PC-3 (cell line): ENCODE measurements at regions not wholly inside any gene's neighbourhood (a gene's known extent, or its start where the extent isn't known, plus 50 kb on each side); places are given as distances from the start of the nearest gene placed in this dataset.

Experiments used
- ATAC-seq: fragments of 200-7000 bp; cut with Tn5 transposase; 2 replicates; pipeline ENCODE4 v1.9.1; 2020; ENCODE audit warnings: mild to moderate bottlenecking, moderate library complexity
- BruUV-seq: library from RNA; stranded (reverse); fragments of 400-500 nt; replicated peaks from 2 replicates; lab custom pipeline; 2021; lab: Mats Ljungman, UMichigan
- CTCF ChIA-PET: fragments of 300-600 bp; sonication (Branson Sonifier 250); formaldehyde crosslinking; loops from one replicate; lab custom pipeline; 2022; ENCODE audit warnings: antibody characterized with exemption; lab: Charles Lee
- POLR2A ChIA-PET: fragments of 300-600 bp; sonication (Branson Sonifier 250); formaldehyde crosslinking; loops from one replicate; lab custom pipeline; 2022; ENCODE audit warnings: antibody characterized with exemption; ENCODE audit not compliant: unreplicated experiment; lab: Charles Lee
- DNase-seq: peaks from one replicate; pipeline ENCODE4 v3.0.0-alpha.2; 2015
- H2AFZ ChIP-seq: fragments of 300-600 bp; sonication (generic); 2 replicates; pipeline ENCODE4 v1.6.0; 2016; ENCODE audit warnings: antibody characterized with exemption, low read length
- H3F3A ChIP-seq: fragments of 300-600 bp; sonication (generic); one replicate; pipeline ENCODE4 v1.6.0; 2017; ENCODE audit warnings: antibody characterized with exemption, low read length, control low read depth, mild to moderate bottlenecking; ENCODE audit not compliant: unreplicated experiment
- H3K27ac ChIP-seq: fragments of 300-600 bp; sonication (generic); 2 replicates; pipeline ENCODE4 v1.5.1; 2016; ENCODE audit warnings: mild to moderate bottlenecking, low read length
- H3K27me3 ChIP-seq: fragments of 300-600 bp; sonication (generic); 2 replicates; pipeline ENCODE4 v1.6.1; 2016; ENCODE audit warnings: low read length, mixed read lengths
- H3K36me3 ChIP-seq: fragments of 300-600 bp; sonication (generic); 2 replicates; pipeline ENCODE4 v1.6.1; 2016; ENCODE audit warnings: low read depth, mixed run types, low read length, mixed read lengths
- H3K4me1 ChIP-seq: fragments of 300-600 bp; sonication (generic); 2 replicates; pipeline ENCODE4 v1.5.1; 2016; ENCODE audit warnings: low read length; ENCODE audit not compliant: insufficient read depth
- H3K4me2 ChIP-seq: fragments of 300-600 bp; sonication (generic); 2 replicates; pipeline ENCODE4 v1.6.0; 2016; ENCODE audit warnings: low read length
- H3K4me3 ChIP-seq: fragments of 300-600 bp; sonication (generic); 2 replicates; pipeline ENCODE4 v1.5.1; 2016; ENCODE audit warnings: mild to moderate bottlenecking, low read length, mixed read lengths
- H3K79me2 ChIP-seq: fragments of 300-600 bp; sonication (generic); 2 replicates; pipeline ENCODE4 v1.6.1; 2017; ENCODE audit warnings: low read length, mixed read lengths
- H3K9ac ChIP-seq: fragments of 300-600 bp; sonication (generic); 2 replicates; pipeline ENCODE4 v1.6.0; 2016; ENCODE audit warnings: mild to moderate bottlenecking, low read length
- H3K9me2 ChIP-seq: fragments of 300-600 bp; sonication (generic); replicated peaks from 2 replicates; pipeline ENCODE4 v1.6.1; 2016; ENCODE audit warnings: mixed run types, low read length, mixed read lengths
- H3K9me3 ChIP-seq: fragments of 300-600 bp; sonication (generic); 2 replicates; pipeline ENCODE4 v1.6.1; 2016; ENCODE audit warnings: low read length, mixed read lengths
- H4K20me1 ChIP-seq: fragments of 300-600 bp; sonication (generic); 2 replicates; pipeline ENCODE4 v1.6.1; 2016; ENCODE audit warnings: low read length, mixed read lengths
- CTCF ChIP-seq: fragments of 300-600 bp; sonication (generic); conservative IDR thresholded peaks from 2 replicates; pipeline ENCODE4 v1.5.1; 2017; ENCODE audit warnings: antibody characterized with exemption, low read depth, mild to moderate bottlenecking, low read length
- EZH2 ChIP-seq: fragments of 300-600 bp; sonication (generic); IDR thresholded peaks from one replicate; pipeline ENCODE4 v1.6.1; 2017; ENCODE audit warnings: antibody characterized with exemption, mild to moderate bottlenecking, low read length; ENCODE audit not compliant: unreplicated experiment
- EZH2phosphoT487 ChIP-seq: fragments of 300-600 bp; sonication (generic); IDR thresholded peaks from 2 replicates; pipeline ENCODE4 v1.6.1; 2018; ENCODE audit warnings: mild to moderate bottlenecking, antibody characterized with exemption, low read length, borderline replicate concordance
- intact Hi-C: fragments of 100-400 bp; cut with micrococcal nuclease; formaldehyde crosslinking; loops from 2 replicates; pipeline ENCODE4 v1.9.0; 2023

DNA sequence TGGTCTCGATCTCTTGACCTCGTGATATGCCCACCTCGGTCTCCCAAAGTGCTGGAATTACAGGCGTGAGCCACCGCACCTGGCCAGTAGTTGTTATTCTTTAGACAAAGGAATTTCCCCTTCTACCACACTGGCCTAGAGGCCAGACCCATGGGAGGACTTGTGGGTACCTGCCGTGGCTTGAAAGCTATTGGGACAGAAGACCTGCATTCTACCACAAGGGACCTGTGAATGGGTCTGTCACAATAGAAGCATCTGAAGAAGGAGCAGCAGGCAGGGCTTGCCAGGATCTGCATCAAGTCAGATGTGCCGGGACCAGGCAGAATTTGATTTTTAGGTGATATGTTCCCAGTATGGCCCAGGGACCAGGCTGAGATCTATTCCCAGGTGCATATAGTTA is 356.9 kb downstream of the FGFR2 start:
- no TSS peak for BruUV-seq
- intact Hi-C loops = no loop called here

GRCh38 chr10:121242741-121243608 is 355.3 kb downstream of the FGFR2 start:
- intact Hi-C loops = no loop called here
- Histone ChIP-seq H3K4me1 (no peaks in the 10 kb centered on the region), H2AFZ (no peak overlapping the region), H3F3A (no peaks in the 10 kb centered on the region), H3K27me3 (no peaks in the 10 kb centered on the region), H3K9me3 (no peaks in the 10 kb centered on the region), H3K27ac (no peak overlapping the region), H3K9me2 (no peaks in the 10 kb centered on the region), H3K4me3 (no peak overlapping the region), H3K79me2 (no peaks in the 10 kb centered on the region), H4K20me1 (no peaks in the 10 kb centered on the region), H3K36me3 (no peaks in the 10 kb centered on the region), H3K4me2 (no peak overlapping the region), H3K9ac (no peak overlapping the region)
- ChIA-PET CTCF (no interaction called here), POLR2A (no interaction called here)
- BruUV-seq = no TSS peak
- DNase-seq (no peak), ATAC-seq (no peak)
- TF ChIP-seq CTCF = no peak

More for the DNA sequence above, 356.9 kb downstream of the FGFR2 start:
- CTCF ChIA-PET = no interaction called here
- Histone ChIP-seq H3F3A (no peaks in the 10 kb centered on the region), H3K79me2 (no peaks in the 10 kb centered on the region), H3K36me3 (no peaks in the 10 kb centered on the region), H3K4me3 (no peak overlapping the region), H3K4me1 (no peaks in the 10 kb centered on the region), H2AFZ (no peak overlapping the region), H3K9ac (no peak overlapping the region), H4K20me1 (no peaks in the 10 kb centered on the region), H3K9me2 (no peaks in the 10 kb centered on the region), H3K9me3 (no peaks in the 10 kb centered on the region), H3K4me2 (no peak overlapping the region), H3K27ac (no peak overlapping the region), H3K27me3 (no peaks in the 10 kb centered on the region)
- ATAC-seq (no peak), DNase-seq (no peak)
- TF ChIP-seq CTCF = no peak
- TF ChIP-seq EZH2phosphoT487 = no peak
- no peak for TF ChIP-seq EZH2
- POLR2A ChIA-PET = no interaction called here

DNA sequence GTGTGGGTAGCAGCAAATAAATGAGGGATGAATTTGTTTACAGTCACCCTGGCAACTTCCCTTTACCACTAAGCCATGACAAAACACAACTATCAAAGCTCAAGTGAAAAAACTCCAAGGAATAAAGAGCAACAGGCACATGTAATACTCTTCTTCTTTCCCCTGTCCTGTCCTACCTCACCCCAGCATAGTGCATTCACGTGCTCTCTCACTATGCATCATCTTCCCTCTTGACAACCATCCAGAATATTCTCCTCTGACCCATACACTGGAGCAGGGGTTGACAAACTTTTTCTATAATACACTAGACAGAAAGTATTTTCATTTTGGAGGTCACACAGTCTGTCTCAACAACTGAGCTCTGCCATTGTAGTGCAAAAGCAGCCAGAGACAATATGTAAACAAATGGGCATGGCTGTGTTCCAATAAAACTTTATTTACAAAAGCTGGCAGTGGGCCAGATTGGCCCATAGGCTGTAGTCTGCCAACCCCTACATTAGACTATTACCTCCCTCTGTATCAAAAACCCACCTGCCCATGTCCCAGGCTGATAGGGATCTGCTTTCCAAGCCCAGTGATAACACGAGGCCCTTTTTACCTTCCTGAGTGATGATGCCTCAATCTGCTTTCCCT is 354.5 kb downstream of the FGFR2 start:
- ChIA-PET POLR2A (no interaction called here), CTCF (no interaction called here)
- Histone ChIP-seq H3K4me1 (no peaks in the 10 kb centered on the region), H3K4me2 (no peak overlapping the region), H3K9me2 (no peaks in the 10 kb centered on the region), H3K36me3 (no peaks in the 10 kb centered on the region), H3K27me3 (no peaks in the 10 kb centered on the region), H3K9ac (no peak overlapping the region), H3K9me3 (no peaks in the 10 kb centered on the region), H3K27ac (no peak overlapping the region), H3K79me2 (no peaks in the 10 kb centered on the region), H4K20me1 (no peaks in the 10 kb centered on the region), H3K4me3 (no peak overlapping the region), H2AFZ (no peak overlapping the region), H3F3A (no peaks in the 10 kb centered on the region)
- ATAC-seq (no peak), DNase-seq (no peak)
- TF ChIP-seq EZH2 (no peak), CTCF (no peak), EZH2phosphoT487 (no peak)
- intact Hi-C loops = no loop called here
- BruUV-seq = no TSS peak
